K562 (cell line): ENCODE measurements at regions not wholly inside any gene's neighbourhood (a gene's known extent, or its start where the extent isn't known, plus 50 kb on each side); places are given as distances from the start of the nearest gene placed in this dataset.

Source experiments
- ATAC-seq: fragments of 200-7000 bp; cut with Tn5 transposase; 3 replicates; pipeline ENCODE4 v1.9.1; 2020; ENCODE audit warnings: moderate library complexity
- BruUV-seq: library from RNA; stranded (reverse); fragments of 400-500 nt; replicated peaks from 2 replicates; lab custom pipeline; 2021; lab: Mats Ljungman, UMichigan
- CTCF ChIA-PET: fragments of 300-600 bp; formaldehyde crosslinking; extraction: SDS; loops from one replicate; lab custom pipeline; 2021; ENCODE audit warnings: low intra/inter-chr PET ratio; lab: Yijun Ruan, JAX
- POLR2A ChIA-PET: fragments of 300-600, 350-650 bp; sonication (Branson Sonifier 250); formaldehyde crosslinking; extraction: SDS; loops from one replicate; lab custom pipeline; 2021; ENCODE audit warnings: antibody characterized with exemption, inconsistent platforms; lab: Yijun Ruan, JAX
- DNase-seq, 4 experiments: peaks; one replicate each; pipeline versions ENCODE4 v3.0.0 to v3.0.0-alpha.2; 2011 to 2018; ENCODE audit warnings: low spot score in 3 of 4, mixed read lengths in 3 of 4; ENCODE audit errors: extremely low read depth in 1 of 4
- FAIRE-seq: peaks from 2 replicates; lab custom pipeline; 2011; peaks lifted over from hg19 to GRCh38; lab: Jason Lieb, UNC
- H2AFZ ChIP-seq: 2 replicates; pipeline ENCODE4 v1.6.0; 2011; ENCODE audit warnings: low read depth, low read length, control low read depth, inconsistent platforms
- H3K27ac ChIP-seq: fragments of 200-600 bp; 3 replicates; pipeline ENCODE4 v1.8.0; 2011; ENCODE audit warnings: low read depth, mild to moderate bottlenecking, control low read depth, inconsistent platforms, low read length, moderate library complexity, mixed read lengths; ENCODE audit errors: extremely low read depth
- H3K27me3 ChIP-seq, 2 experiments: fragments of 300-600 bp in 1 of 2; 2 replicates in 1 of 2; 3 replicates in 1 of 2; pipeline versions ENCODE4 v1.6.0 to v1.8.0; 2011; ENCODE audit warnings: inconsistent platforms in 2 of 2, low read length in 2 of 2, mild to moderate bottlenecking in 1 of 2, mixed read lengths in 1 of 2, moderate library complexity in 1 of 2; ENCODE audit not compliant: control insufficient read depth in 2 of 2, insufficient read depth in 2 of 2
- H3K36me3 ChIP-seq: fragments of 300-600 bp; 3 replicates; pipeline ENCODE4 v1.8.0; 2011; ENCODE audit warnings: mild to moderate bottlenecking, low read length, inconsistent platforms; ENCODE audit not compliant: control insufficient read depth, insufficient read depth
- H3K4me1 ChIP-seq, 2 experiments: fragments of 200-600 bp in 1 of 2; replicated peaks in 1 of 2; 2 replicates in 1 of 2; 3 replicates in 1 of 2; pipeline versions ENCODE4 v1.5.1 to v1.8.0; 2011; ENCODE audit warnings: inconsistent platforms in 2 of 2, low read length in 2 of 2, mild to moderate bottlenecking in 1 of 2, mixed read lengths in 1 of 2, moderate library complexity in 1 of 2; ENCODE audit not compliant: control insufficient read depth in 2 of 2, insufficient read depth in 2 of 2
- H3K4me2 ChIP-seq: 2 replicates; pipeline ENCODE4 v1.6.1; 2011; ENCODE audit warnings: low read length, control low read depth, inconsistent platforms, mixed read lengths; ENCODE audit not compliant: insufficient read depth
- H3K4me3 ChIP-seq: fragments of 200-600 bp; sonication (generic), shearing (Covaris generic); 2 replicates; pipeline ENCODE4 v1.5.1; 2016; ENCODE audit warnings: control low read depth, inconsistent platforms
- H3K79me2 ChIP-seq: fragments of 200-600 bp; 3 replicates; pipeline ENCODE4 v1.8.0; 2011; ENCODE audit warnings: low read length, inconsistent platforms; ENCODE audit not compliant: control insufficient read depth, insufficient read depth
- H3K9ac ChIP-seq, 2 experiments: 2 replicates each; pipeline versions ENCODE4 v1.6.0 to v1.6.1; 2011; ENCODE audit warnings: low read depth in 2 of 2, low read length in 2 of 2, control low read depth in 1 of 2, inconsistent platforms in 1 of 2, mild to moderate bottlenecking in 1 of 2, mixed read lengths in 1 of 2; ENCODE audit not compliant: insufficient read depth in 1 of 2
- H3K9me1 ChIP-seq: one replicate; pipeline ENCODE4 v1.6.0; 2011; ENCODE audit warnings: inconsistent platforms, mild to moderate bottlenecking, low read length, moderate library complexity; ENCODE audit not compliant: control insufficient read depth, insufficient read depth
- H3K9me3 ChIP-seq: replicated peaks from 2 replicates; pipeline ENCODE4 v1.5.1; 2011; ENCODE audit warnings: low read depth, low read length, inconsistent platforms; ENCODE audit not compliant: control insufficient read depth, insufficient read depth
- H4K20me1 ChIP-seq: replicated peaks from 2 replicates; pipeline ENCODE4 v1.6.1; 2011; ENCODE audit warnings: low read length, inconsistent platforms, mixed read lengths; ENCODE audit not compliant: control insufficient read depth, insufficient read depth
- ARID3B ChIP-seq: fragments of 250-450 bp; sonication (Bioruptor Pico); IDR thresholded peaks from 2 replicates; pipeline ENCODE4 v1.4.0; 2020; ENCODE audit warnings: borderline replicate concordance
- BCOR ChIP-seq: fragments of 450-650 bp; IDR thresholded peaks from 2 replicates; pipeline ENCODE4 v1.6.1; 2016
- E2F8 ChIP-seq: fragments of 450-650 bp; IDR thresholded peaks from 2 replicates; pipeline ENCODE4 v1.7.1; 2018; ENCODE audit warnings: mild to moderate bottlenecking, low read depth; ENCODE audit not compliant: partially characterized antibody
- IFI16 ChIP-seq: fragments of 250-450 bp; sonication (Bioruptor Pico); IDR thresholded peaks from 2 replicates; pipeline ENCODE4 v2.1.2; 2022; ENCODE audit warnings: mild to moderate bottlenecking, inconsistent platforms
- MAZ ChIP-seq, 2 experiments: fragments of 450-650 bp in 1 of 2; sonication (generic) in 1 of 2; formaldehyde crosslinking; IDR thresholded peaks in 1 of 2; conservative IDR thresholded peaks in 1 of 2; 2 replicates each; pipeline versions ENCODE4 v1.4.0 to v1.5.0; 2020; ENCODE audit warnings: mild to moderate bottlenecking in 1 of 2, missing genetic modification reagents in 1 of 2
- PPARD ChIP-seq: fragments of 250-450 bp; sonication (Bioruptor Pico); IDR thresholded peaks from 2 replicates; pipeline ENCODE4 v1.8.0; 2022; ENCODE audit warnings: inconsistent platforms, mild to moderate bottlenecking, moderate library complexity
- TGIF2 ChIP-seq: sonication (generic); formaldehyde crosslinking; IDR thresholded peaks from 2 replicates; pipeline ENCODE4 v1.8.1; 2022; ENCODE audit warnings: mild to moderate bottlenecking, missing genetic modification reagents, moderate library complexity
- ZNF384 ChIP-seq: IDR thresholded peaks from 2 replicates; pipeline ENCODE4 v1.6.1; 2012; ENCODE audit warnings: low read depth, low read length, improper control_type of control experiment
- ZNF707 ChIP-seq: fragments of 250-450 bp; sonication (Bioruptor Pico); conservative IDR thresholded peaks from 2 replicates; pipeline ENCODE4 v1.8.0; 2022; ENCODE audit warnings: inconsistent platforms, mild to moderate bottlenecking, moderate library complexity
- ZNF778 ChIP-seq: fragments of 450-650 bp; formaldehyde crosslinking; IDR thresholded peaks from 2 replicates; pipeline ENCODE4 v1.4.0; 2020; ENCODE audit warnings: mild to moderate bottlenecking, moderate library complexity
- WGBS: fragments of 100-300 bp; shearing (Covaris generic); methylation state at CpG from one replicate; pipeline ENCODE4 v1.1.6; 2016; ENCODE audit warnings: low coverage, mixed read lengths; ENCODE audit not compliant: insufficient coverage; ENCODE audit errors: missing lambda C conversion rate; 5-methylcytosine and 5-hydroxymethylcytosine counted together
- in situ Hi-C: fragments of 300-500 bp; cut with MboI; formaldehyde crosslinking; loops from 4 replicates; pipeline ENCODE4 v1.15.0; 2018; ENCODE audit warnings: inconsistent platforms, mixed read lengths
- intact Hi-C: fragments of 100-400 bp; cut with micrococcal nuclease; formaldehyde crosslinking; loops from 2 replicates; pipeline ENCODE4 v1.14.2; 2022

GRCh38 chr11:127242676-127243075 is 242.1 kb upstream of the KIRREL3 start:
- ChIA-PET POLR2A (no interaction called here), CTCF (no interaction called here)
- Histone ChIP-seq H3K79me2 (no peaks in the 10 kb centered on the region), H4K20me1 (no peaks in the 10 kb centered on the region), H3K4me1 (no peaks in the 10 kb centered on the region), H3K4me2 (no peak overlapping the region), H3K9ac (no peak overlapping the region), H3K9me3 (no peaks in the 10 kb centered on the region), H2AFZ (no peak overlapping the region), H3K27me3 (no peaks in the 10 kb centered on the region), H3K4me3 (no peak overlapping the region), H3K9me1 (no peaks in the 10 kb centered on the region), H3K27ac (no peak overlapping the region), H3K36me3 (no peaks in the 10 kb centered on the region)
- DNase-seq (no peak), FAIRE-seq (no peak), ATAC-seq (no peak)
- intact Hi-C loops: no loop called here
- in situ Hi-C loops: no loop called here
- no TSS peak for BruUV-seq
- no peak for TF ChIP-seq ARID3B (CRISPR knock-in tag)
- TF ChIP-seq BCOR: no peak
- no peak for TF ChIP-seq MAZ (CRISPR knock-in tag; conservative IDR thresholded peaks at IDR 0.05 in 1 of 2, IDR thresholded peaks at IDR 0.05 in 1 of 2)
- TF ChIP-seq TGIF2: no peak
- no peak for TF ChIP-seq IFI16 (CRISPR knock-in tag)
- no peak for TF ChIP-seq ZNF778 (CRISPR knock-in tag)
- TF ChIP-seq PPARD: no peak
- TF ChIP-seq ZNF707 (CRISPR knock-in tag): no peak
- no peak for TF ChIP-seq ZNF384
- TF ChIP-seq E2F8: no peak
- 0% methylated on average over 2 of the region's 2 CpGs for WGBS
